Mesenteric fat pad (tissue), 1 donor: ENCODE measurements at regions not wholly inside any gene's neighbourhood (a gene's known extent, or its start where the extent isn't known, plus 50 kb on each side); places are given as distances from the start of the nearest gene placed in this dataset.

Source experiments
- DNase-seq: peaks from one replicate; pipeline ENCODE4 v3.0.0-alpha.2; 2020; ENCODE audit warnings: low spot score
- donor health status: DM: yes; HTN: yes; CAD: no.

DNA sequence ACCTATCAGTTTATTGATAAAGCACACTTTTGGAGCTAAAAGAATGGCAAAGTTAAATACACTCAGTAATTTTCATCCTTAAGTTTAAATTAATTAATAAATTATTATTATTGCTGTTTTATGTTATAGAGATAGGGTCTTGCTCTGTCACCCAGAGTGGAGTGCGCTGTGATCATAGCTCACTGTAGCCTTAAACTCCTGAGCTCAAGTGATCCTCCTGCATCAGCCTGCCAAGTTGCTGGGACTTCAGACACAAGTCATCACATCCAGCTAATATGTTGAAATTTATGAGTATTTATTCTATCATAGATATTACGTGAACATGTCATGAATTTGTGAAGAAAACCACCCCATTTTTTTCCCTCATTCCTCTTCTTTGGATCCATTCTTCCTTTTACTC is 64.2 kb downstream of the GJA1 start:
- DNase-seq = no peak

DNA sequence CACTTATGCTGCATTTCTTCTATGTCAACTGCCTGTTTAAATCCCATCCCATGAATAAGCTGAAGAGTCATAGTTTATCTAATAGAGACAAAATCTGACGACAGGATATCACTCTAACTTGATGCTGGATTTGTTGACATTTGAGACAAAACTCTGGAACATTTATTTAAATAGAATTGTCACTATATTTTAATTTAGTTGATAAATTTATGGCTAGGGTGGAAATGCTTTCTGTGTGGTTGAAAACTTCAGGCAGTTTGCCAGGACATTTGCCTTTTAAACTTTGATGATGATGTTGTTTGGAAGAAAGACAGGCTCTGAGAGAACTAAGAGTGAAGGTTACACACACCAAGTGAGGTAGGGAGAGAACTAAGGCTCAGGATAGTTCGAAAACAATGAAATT is 68.1 kb downstream of the GJA1 start:
- no peak for DNase-seq

DNA sequence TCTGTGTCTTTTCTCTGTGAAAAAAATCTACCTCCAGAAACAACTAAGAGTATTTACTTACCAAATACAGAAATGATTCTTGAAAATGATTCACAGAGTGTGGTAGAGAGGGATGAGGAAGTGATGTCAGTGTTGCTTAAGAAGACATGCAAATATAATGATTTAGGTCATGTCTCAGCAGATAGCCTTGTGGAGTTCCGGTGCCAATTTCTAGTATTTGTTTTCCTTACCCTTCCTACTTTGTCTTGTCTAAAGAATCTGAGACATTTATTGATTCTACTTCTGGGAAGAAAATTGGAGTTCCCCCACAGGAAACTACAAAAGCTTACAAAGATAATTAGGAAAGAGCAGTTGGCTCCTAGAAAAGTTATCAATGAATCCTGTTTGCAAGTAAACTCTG is 68.8 kb downstream of the GJA1 start:
- no peak for DNase-seq

DNA sequence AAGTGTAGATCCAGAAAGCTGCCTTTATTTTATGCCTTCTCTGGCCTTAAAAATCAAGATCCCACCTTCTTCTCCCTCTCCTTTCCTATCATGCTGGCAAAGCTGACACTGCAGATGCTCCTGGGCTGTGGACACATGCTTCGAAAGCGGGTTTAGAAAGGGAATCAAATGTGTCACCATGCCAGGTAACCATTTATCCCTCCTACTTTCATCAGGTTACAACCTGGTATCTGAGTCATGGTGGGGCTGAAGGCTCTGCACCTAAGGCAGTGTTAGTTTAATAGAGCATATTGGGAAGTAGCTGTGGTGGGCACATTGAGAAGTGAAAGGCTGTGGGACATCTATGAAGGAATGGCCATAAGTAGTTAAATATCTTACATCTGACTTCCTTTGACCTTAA is 69.8 kb downstream of the GJA1 start:
- no peak for DNase-seq

DNA sequence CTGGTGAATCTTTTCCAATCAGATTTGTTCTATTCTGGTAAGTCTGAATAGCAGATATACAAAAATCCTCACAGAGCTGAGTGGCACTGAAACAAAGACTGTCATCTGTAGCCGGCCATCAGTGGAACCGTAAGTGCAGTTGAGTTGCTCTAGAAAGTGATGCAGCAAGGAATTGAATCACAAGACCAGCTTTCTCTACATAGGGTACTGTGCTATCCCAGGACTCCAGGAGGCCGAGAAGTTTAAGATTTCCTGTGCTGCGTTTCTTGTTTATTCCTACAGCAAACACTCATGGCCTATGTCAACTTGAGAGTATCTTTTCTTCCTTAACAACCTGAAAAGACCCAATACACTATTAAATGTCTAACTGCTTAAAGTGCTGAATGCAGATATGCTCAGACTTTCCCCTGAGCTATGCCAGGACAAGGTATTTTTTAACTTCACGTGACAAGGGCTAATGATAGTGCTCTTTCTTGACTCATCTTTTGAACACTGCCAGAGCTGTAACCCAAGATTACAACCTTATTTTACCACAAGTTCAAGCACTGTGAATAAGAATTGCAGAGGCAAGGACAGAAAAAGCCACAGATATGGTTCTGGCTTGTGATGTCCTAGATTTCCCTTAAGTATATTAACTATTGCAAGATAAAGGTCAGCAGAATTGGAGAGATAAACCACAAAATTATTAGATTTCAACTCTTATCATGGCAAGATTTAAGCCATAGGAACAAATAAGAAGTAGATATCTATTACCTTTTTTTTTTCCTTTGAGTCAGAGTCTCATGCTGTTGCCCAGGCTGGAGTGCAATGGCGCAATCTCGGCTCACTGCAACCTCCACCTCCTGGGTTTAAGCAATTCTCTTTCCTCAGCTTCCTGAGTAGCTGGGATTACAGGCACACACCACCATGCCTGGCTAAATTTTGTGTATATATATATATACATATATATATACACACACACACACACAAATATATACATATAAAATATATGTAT is 71.6 kb downstream of the GJA1 start:
- no peak for DNase-seq

DNA sequence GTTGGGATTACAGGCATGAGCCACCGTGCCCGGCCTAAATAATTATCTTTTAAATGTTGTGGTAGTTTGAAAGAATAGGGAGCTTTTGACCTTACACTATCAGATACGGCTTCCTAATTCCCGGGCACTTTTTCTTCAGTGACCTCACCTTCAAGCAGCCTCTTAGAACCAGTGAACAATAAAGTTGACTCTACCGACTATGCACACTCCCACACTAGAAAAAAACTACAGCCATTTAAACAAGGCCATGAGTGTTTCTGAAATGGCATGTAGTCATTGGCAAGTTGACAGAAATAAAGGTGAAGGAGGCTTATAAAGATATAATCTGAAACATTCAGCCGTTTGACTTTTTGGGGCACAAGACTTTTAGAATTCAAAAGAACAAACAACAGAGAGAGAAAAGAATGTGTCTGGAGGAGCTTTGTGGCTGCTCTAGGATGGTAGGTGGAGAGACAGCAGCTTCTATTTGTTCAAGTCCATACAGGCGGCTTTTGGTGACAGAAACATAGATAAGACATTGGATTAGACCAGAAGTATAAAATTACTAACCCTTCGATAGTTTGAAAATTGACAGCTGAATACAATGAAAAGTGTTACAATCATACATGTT is 75.2 kb downstream of the GJA1 start:
- no peak for DNase-seq

DNA sequence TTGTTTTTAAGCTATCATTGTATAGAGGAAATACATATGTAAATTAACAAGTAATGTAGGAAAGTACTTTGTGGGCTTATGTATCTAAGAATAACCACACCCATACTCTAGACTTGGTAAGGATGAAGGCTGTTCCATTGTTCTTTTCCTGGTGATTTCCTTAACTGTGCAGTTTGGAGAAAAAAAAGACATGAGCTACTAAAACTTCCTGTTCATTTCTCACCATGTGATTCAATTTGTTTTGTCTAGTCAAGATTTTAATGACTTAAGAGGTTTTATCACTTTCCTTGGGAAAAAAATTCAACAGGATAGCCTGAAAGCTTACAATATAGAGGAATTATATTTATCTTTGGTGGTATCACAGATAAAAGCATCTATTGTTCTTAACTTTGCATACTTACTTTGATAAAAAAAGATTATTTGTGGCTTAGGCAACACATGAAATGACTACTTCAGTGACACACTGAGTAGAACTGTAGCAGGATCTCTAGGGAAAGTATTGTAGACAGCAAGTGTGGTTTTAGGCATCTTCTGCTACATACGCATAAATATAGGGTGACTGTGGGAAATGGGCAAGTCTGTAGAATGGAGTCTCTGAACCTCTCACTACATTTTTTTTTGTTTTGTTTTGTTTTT is 80.3 kb downstream of the GJA1 start:
- DNase-seq = no peak

DNA sequence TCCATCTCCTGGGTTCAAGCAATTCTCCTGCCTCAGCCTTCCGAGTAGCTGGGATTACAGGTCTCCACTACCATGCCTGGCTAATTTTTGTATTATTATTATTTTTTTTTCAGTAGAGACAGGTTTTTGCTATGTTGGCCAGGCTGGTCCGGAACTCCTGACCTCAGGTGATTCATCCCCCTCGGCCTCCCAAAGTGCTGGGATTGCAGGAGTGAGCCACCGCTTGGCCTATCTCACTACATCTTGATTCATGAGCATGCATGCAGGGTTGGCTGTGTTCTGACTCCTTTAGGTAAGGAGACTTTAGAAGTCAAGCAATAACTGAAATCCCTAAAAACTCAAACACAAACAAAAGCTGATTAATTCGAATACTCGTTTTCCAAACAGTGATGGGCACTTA is 80.9 kb downstream of the GJA1 start:
- no peak for DNase-seq

DNA sequence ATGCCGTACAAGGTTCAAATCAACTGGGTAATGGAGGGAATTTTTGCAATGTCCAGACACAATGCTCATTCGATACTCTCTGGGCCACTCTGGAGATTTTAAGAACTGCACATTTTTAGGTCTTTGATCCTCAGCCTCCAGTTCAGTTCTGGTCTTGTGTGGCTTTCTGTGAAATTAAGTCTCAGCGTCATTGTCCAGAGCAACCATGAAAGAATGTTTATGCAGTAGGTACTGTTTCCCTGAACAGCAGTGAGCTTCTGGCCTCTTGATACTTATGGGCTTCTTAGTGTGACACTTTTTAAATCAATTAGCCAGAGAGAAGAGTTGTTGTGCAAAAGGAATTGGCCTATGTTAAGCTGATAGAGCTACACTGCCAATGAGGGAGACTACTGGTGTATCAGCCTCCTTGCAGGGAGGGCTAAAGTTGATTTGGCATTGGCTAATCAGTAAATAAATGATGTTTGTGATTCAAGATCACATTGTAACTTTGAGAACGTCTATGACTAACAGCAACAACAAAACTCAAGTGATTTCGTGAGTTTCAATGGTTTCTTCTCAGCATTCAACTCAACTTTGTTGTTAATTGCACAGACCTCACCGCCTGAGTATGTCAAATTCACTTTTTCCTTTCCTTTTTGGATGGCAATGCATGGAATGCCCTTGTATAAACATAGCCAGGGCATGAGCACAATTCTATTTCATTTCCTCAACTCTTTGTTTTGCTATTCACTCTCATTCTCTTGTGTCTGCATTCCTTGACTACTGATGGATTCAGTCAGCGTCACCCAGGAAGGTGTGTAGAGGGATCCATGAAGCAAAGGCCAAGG is 85.1 kb downstream of the GJA1 start:
- no peak for DNase-seq

DNA sequence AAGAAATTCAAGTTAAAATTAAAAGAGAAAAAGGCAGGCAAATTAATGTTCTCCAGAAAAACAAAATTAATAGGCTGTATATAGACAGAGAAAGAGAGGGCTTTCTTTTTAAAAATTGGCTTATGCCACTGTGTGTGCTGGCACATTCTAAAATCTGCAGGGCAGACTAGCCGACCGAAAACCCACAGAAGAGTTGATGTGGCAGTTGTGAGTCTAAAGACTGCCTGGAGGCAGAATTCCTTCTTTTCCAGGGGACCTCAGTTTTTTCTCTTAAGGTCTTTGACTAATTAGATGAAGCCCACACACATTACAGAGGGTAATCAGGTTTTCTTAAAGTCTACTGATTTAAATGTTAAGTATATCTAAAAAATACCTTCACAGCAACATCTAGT is 85.7 kb downstream of the GJA1 start:
- DNase-seq = no peak

DNA sequence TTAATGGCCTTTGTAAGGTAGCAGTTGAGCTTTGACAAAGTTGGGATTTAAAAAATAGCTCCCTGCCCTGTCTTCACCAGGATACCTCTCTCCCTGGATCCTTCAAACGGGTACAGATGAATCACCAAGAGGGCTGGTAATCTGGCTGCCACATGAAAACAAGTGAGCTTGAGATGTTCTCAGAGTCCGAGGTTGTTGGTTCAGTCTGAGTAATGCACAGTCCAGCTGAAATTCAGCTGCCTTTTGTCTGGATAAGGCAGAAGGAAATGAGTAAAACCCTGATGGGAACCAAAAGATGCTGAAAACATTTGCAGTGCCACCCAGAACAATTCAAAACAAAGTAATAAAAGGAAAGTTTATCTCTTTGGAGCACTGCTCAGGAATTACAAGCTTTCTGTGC is 86.8 kb downstream of the GJA1 start:
- no peak for DNase-seq

DNA sequence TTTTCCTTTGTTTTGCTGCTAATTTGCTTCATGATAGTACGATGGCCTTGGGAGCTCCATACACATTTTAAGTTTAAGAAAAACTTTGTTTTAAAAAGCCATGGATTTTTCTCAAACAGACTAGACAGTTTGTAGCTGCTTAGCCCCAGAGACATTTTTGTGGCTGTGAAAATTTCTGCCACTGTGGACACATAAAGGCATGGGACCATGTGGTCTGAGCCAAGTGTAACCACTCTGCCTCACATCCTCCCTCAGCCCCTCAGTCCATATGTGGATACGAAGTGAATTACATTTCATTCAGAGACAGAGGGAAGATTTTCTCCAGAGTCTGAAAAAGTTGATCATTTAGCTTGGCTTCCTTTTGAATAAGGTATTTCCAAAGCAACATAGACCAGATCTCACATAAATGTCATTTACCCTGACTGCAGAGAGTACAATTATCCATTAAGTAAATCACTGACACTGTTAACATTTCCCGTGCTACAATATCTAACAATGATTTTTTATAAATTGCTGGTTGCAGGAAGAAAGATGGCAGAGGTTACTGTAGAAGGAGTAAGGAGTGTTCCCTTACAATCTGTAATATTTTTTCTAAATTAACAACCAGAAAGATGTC is 87.4 kb downstream of the GJA1 start:
- DNase-seq = no peak

DNA sequence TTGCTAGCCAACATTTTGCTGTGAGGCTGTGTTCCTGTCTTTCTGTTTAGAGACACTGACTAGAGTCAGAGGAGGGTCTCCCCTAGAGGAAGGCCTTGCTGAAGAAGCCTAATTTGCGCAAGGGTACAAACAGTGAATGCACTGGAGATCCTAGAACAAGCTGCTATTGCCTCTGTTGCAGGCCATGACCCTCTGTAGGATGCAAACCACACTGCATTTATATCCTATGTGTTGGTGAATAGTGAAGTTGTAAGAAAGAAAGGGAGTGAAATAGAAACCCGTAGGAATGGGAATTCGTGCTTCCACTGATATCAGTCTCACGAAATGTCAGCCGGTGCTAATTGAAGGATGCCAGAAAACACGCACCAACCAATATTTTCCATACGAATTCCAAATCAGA is 88.2 kb downstream of the GJA1 start:
- no peak for DNase-seq

DNA sequence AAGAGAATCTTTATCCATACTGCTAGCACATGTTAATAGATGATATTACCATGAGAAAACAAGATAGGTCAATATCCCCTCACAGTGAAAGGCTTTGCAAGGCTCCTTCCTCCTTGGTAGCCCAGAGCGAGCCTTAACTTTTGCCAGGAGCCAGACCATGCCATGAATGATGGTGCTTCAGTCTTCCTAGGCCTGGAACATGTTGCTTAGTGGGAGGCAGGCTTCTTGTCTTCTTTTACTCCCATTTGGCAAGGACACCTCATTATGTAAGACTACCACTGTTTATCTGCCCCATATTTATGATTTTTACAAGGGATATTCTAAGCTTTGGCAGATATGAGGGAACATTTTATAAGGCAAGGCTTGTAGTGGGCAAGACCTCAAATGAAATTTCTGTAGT is 90.8 kb downstream of the GJA1 start:
- DNase-seq = no peak

DNA sequence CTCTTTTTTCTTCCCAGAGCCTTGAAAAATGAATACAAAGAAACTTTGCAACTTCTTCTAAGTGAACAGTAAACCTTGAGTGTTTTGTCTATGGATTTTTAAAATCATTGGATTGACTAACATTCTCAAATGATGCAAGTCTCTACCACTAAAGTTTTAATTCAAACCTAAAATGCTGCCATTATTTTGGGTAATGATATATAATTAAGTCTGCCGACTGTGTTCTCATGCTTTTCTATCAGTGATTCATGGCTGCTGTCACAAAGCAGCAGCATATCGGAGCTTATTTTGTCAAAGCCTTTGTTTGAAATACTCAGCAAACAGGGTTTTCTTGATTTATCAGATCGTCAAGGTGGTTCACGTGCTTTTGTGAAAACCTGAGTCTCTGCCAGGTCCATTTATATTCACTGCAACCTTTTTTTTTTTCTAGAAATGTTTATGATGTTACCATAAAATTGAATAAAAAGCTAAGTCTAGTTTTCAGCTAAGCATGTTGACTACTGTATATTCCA is 96.3 kb downstream of the GJA1 start:
- DNase-seq = no peak

DNA sequence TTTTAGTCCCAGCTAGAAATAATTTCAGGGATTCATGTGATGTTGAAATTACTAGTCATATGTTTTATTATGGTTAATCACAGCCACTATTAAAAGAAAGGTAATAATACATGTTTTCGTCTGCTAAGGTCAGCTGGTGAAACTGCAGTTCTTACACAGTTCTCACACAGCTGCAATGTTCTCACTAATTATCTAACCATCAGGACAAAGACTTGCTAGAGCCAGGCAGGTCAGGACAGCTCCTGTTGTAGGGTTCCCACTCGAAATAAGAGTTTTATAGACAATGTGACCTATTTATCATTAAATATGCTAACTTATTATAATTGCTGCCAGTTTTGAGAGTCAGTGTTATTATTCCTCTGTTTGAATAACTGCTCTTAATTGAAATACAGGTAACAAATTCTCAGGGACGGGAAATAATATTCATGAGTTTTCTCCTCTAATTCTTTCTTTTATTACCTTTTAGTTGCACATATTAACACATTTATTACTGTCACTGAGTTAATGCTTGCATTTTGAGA is 97.9 kb downstream of the GJA1 start:
- DNase-seq = no peak

DNA sequence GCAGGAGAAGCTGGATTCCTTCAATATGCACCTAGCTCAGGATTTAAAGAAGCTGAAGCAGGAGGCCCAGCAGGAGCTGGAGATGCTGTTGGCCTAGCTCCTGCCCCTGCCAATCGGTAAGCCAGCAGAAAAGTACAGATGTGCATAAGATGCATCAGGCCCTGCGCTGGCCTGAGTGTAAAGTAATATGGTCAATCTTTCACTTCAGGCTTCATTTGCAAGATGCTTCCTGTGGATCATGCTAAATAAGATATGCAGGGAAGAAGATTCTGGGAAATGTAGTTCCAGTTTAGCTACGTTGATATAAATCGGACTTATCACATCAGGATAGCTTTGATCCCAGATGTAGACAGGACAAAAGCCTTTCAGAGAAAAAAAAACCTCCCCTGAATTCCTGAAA is 100.3 kb downstream of the GJA1 start:
- DNase-seq = no peak

DNA sequence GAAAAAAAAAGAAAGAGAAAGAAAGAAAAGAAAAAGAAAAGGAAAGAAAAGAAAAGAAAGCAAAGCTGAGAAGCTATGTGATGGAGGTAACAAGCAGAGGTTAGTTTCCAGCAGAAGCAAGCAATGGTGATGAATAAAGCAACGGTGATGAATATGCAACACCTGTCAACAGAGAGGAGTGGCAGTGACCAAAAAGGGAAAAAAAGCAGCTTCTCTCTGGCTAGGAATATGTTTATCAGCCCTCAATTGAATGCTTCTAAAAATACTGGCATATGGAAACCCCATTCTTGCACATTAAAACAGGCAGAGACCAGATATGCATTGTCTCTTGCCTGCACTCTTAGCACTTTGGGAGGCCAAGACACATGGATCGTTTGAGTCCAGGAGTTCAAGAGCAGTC is 100.9 kb downstream of the GJA1 start:
- DNase-seq = no peak

DNA sequence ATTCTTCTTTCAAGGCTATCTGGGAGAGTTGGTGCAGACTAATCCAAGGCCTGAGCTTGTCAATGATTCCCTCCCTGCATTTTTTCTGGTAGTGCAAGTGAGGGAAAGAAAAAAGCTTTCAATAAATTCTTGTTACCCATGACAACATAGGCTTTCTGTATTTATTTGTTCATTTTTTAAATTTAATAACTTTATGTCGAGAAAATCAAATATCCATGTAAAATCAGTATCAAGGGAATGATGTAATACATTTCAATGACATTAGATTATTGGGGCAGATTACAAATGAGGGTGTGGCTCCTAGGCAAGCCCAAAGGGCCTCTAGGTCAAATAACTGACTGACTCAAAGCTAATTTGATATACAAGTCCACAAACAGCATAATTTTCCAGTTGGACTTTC is 104.0 kb downstream of the GJA1 start:
- no peak for DNase-seq

DNA sequence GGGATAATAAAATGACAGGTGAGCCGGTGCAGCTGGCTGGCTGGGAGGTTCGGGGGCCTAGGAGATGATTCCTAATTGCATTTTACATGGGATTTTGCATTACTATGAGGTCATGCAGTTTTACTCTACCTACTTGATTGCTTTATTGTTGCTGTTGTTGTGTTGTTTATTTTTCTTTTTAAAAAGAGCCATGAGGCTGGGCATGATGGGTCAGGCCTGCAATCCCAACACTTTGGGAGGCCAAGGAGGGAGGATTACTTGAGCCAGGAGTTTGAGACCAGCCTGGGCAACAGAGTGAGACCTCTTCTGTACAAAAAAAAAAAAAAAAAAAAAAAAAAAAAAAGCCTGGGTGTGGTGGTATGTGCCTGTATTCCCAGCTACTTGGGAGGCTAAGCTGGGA is 104.8 kb downstream of the GJA1 start:
- no peak for DNase-seq

DNA sequence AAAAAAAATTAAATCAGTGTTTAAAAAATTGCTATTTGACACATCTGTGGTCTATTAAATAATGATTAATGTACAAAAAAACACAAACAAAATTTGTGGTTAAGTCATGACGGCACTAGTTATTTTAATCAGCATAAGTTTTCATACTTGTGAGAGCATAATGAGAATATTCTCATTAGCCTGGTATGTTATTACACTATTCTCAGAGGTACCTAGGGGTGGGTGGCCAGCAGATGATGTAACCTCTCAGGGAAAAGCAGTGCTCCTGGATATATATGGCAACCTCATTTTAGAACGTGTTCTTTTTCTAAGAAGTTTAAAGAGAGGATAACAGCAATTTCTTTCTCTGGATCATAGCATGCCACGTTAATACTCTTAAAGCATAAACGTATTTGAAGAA is 109.2 kb downstream of the GJA1 start:
- DNase-seq = no peak
